Body of pancreas (tissue), 4 donors: ENCODE measurements at regions not wholly inside any gene's neighbourhood (a gene's known extent, or its start where the extent isn't known, plus 50 kb on each side); places are given as distances from the start of the nearest gene placed in this dataset.

ENCODE experiments used
- CTCF ChIP-seq, 7 experiments: fragments of 450-650 bp in 4 of 7; fragments of 200-600 bp in 3 of 7; sonication (generic) in 3 of 7; IDR thresholded peaks; one replicate each; pipeline ENCODE4 v1.5.1; 2016 to 2019; ENCODE audit warnings: antibody characterized with exemption in 7 of 7
- POLR2A ChIP-seq, 3 donors: fragments of 450-650 bp; IDR thresholded peaks; one replicate each; pipeline ENCODE4 v1.6.1; 2016; ENCODE audit warnings: antibody characterized with exemption in 3 of 3, mild to moderate bottlenecking in 2 of 3

- no peak for TF ChIP-seq CTCF (IDR thresholded peaks at IDR 0.05)
- no peak for TF ChIP-seq POLR2A (IDR thresholded peaks at IDR 0.05)
Measured at GRCh38 chr3:154496978-154497377, 67.0 kb upstream of the GPR149 start.
